ENCODE measurements at regions not wholly inside any gene's neighbourhood (a gene's known extent, or its start where the extent isn't known, plus 50 kb on each side); places are given as distances from the start of the nearest gene placed in this dataset.

- H3K27ac ChIP-seq, result no peak overlapping the region
- no peak for TF ChIP-seq CTCF (IDR thresholded peaks at IDR 0.05)
- DNase-seq (ENCODE audit: low spot score), result no peak
Measured at GRCh38 chrX:13885591-13885990, 68.7 kb upstream of the GPM6B start.

GRCh38 chrX:13876652-13877051 lies 59.8 kb upstream of the GPM6B start:
- TF ChIP-seq CTCF (IDR thresholded peaks at IDR 0.05), result no peak
- no peak for DNase-seq (ENCODE audit: low spot score)
- Histone ChIP-seq H3K27ac (peak overlapping the region in 1 of 2 donors; percentile 28), H3K4me3 (no peak overlapping the region)

More at GRCh38 chrX:13885591-13885990, 68.7 kb upstream of the GPM6B start:
- H3K4me3 ChIP-seq, result no peak overlapping the region

GRCh38 chrX:13875572-13875971 lies 58.7 kb upstream of the GPM6B start:
- no peak for DNase-seq (ENCODE audit: low spot score)
- no peak overlapping the region for H3K4me3 ChIP-seq
- no peak overlapping the region for H3K27ac ChIP-seq
- TF ChIP-seq CTCF (IDR thresholded peaks at IDR 0.05), result no peak

- H3K27ac ChIP-seq, result no peak overlapping the region
- no peak overlapping the region for H3K4me3 ChIP-seq
- no peak for TF ChIP-seq CTCF (IDR thresholded peaks at IDR 0.05)
- no peak for DNase-seq (ENCODE audit: low spot score)
Measured at GRCh38 chrX:13868591-13868990, 51.7 kb upstream of the GPM6B start.

All from coronary artery (tissue), 2 donors.